ENCODE measurements at regions not wholly inside any gene's neighbourhood (a gene's known extent, or its start where the extent isn't known, plus 50 kb on each side); places are given as distances from the start of the nearest gene placed in this dataset.

DNA sequence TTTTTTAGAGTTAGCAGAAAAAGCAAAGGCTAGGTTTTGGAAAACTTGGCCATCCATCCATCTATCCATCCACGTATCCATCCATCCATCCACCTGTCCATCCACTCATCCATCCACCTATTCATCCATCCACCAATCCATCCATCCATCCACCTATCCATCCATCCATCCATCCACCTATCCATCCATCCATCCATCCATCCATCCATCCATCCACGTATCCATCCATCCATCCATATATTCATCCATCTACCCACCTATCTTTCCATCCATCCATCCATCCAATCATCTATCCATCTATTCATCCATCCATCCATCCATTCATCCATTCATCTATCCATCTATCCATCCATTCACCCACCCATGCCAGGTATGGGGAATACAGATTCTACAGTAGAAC, 81.7 kb upstream of the MPP7 start:
- no peak overlapping the region for H3K27ac ChIP-seq (ENCODE audit: extremely low read length, insufficient read depth, low read length)
- ATAC-seq (no peak), DNase-seq (ENCODE audit: low spot score) (no peak), FAIRE-seq (no peak)
- H3K36me3 ChIP-seq (replicated peaks in 1 of 2; ENCODE audit: control insufficient read depth in 1 of 2, insufficient read depth in 2 of 2, low read length in 2 of 2), result no peaks in the 10 kb centered on the region
- no peak overlapping the region for H3K4me3 ChIP-seq (replicated peaks in 1 of 3; ENCODE audit: insufficient read depth in 1 of 3, low read depth in 2 of 3, low read length in 3 of 3)
- H3K9me3 ChIP-seq (ENCODE audit: low read length), result no peaks in the 10 kb centered on the region
- no peaks in the 10 kb centered on the region for H4K20me1 ChIP-seq (ENCODE audit: insufficient read depth, low read length)
- TF ChIP-seq POLR2AphosphoS2 (IDR thresholded peaks at IDR 0.05; ENCODE audit: low read depth, low read length) (no peak), BORCS8-MEF2B (CRISPR knock-in tag; IDR thresholded peaks at IDR 0.05) (no peak), KLF15 (CRISPR knock-in tag; IDR thresholded peaks at IDR 0.05; ENCODE audit: borderline replicate concordance) (no peak), ZNF205 (CRISPR knock-in tag; IDR thresholded peaks at IDR 0.05) (no peak), ZNF446 (CRISPR knock-in tag; IDR thresholded peaks at IDR 0.05) (no peak), BCL6 (CRISPR knock-in tag; IDR thresholded peaks at IDR 0.05) (no peak), SIX4 (CRISPR knock-in tag; IDR thresholded peaks at IDR 0.05) (no peak), ZNF782 (CRISPR knock-in tag; IDR thresholded peaks at IDR 0.05; ENCODE audit: borderline replicate concordance) (no peak), WIZ (CRISPR knock-in tag; IDR thresholded peaks at IDR 0.05) (no peak), TMF1 (CRISPR knock-in tag; IDR thresholded peaks at IDR 0.05; ENCODE audit: low read depth) (no peak), ZNF432 (CRISPR knock-in tag; IDR thresholded peaks at IDR 0.05; ENCODE audit: borderline replicate concordance) (no peak), ATAD3A (CRISPR knock-in tag; IDR thresholded peaks at IDR 0.05) (no peak)
- TF ChIP-seq, protein P1, sequence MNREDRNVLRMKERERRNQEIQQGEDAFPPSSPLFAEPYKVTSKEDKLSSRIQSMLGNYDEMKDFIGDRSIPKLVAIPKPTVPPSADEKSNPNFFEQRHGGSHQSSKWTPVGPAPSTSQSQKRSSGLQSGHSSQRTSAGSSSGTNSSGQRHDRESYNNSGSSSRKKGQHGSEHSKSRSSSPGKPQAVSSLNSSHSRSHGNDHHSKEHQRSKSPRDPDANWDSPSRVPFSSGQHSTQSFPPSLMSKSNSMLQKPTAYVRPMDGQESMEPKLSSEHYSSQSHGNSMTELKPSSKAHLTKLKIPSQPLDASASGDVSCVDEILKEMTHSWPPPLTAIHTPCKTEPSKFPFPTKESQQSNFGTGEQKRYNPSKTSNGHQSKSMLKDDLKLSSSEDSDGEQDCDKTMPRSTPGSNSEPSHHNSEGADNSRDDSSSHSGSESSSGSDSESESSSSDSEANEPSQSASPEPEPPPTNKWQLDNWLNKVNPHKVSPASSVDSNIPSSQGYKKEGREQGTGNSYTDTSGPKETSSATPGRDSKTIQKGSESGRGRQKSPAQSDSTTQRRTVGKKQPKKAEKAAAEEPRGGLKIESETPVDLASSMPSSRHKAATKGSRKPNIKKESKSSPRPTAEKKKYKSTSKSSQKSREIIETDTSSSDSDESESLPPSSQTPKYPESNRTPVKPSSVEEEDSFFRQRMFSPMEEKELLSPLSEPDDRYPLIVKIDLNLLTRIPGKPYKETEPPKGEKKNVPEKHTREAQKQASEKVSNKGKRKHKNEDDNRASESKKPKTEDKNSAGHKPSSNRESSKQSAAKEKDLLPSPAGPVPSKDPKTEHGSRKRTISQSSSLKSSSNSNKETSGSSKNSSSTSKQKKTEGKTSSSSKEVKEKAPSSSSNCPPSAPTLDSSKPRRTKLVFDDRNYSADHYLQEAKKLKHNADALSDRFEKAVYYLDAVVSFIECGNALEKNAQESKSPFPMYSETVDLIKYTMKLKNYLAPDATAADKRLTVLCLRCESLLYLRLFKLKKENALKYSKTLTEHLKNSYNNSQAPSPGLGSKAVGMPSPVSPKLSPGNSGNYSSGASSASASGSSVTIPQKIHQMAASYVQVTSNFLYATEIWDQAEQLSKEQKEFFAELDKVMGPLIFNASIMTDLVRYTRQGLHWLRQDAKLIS (CRISPR knock-in tag; IDR thresholded peaks at IDR 0.05), result no peak
- TF ChIP-seq, protein P2, sequence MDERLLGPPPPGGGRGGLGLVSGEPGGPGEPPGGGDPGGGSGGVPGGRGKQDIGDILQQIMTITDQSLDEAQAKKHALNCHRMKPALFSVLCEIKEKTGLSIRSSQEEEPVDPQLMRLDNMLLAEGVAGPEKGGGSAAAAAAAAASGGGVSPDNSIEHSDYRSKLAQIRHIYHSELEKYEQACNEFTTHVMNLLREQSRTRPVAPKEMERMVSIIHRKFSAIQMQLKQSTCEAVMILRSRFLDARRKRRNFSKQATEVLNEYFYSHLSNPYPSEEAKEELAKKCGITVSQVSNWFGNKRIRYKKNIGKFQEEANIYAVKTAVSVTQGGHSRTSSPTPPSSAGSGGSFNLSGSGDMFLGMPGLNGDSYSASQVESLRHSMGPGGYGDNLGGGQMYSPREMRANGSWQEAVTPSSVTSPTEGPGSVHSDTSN (CRISPR knock-in tag; IDR thresholded peaks at IDR 0.05), result no peak
- TF ChIP-seq, protein P3, sequence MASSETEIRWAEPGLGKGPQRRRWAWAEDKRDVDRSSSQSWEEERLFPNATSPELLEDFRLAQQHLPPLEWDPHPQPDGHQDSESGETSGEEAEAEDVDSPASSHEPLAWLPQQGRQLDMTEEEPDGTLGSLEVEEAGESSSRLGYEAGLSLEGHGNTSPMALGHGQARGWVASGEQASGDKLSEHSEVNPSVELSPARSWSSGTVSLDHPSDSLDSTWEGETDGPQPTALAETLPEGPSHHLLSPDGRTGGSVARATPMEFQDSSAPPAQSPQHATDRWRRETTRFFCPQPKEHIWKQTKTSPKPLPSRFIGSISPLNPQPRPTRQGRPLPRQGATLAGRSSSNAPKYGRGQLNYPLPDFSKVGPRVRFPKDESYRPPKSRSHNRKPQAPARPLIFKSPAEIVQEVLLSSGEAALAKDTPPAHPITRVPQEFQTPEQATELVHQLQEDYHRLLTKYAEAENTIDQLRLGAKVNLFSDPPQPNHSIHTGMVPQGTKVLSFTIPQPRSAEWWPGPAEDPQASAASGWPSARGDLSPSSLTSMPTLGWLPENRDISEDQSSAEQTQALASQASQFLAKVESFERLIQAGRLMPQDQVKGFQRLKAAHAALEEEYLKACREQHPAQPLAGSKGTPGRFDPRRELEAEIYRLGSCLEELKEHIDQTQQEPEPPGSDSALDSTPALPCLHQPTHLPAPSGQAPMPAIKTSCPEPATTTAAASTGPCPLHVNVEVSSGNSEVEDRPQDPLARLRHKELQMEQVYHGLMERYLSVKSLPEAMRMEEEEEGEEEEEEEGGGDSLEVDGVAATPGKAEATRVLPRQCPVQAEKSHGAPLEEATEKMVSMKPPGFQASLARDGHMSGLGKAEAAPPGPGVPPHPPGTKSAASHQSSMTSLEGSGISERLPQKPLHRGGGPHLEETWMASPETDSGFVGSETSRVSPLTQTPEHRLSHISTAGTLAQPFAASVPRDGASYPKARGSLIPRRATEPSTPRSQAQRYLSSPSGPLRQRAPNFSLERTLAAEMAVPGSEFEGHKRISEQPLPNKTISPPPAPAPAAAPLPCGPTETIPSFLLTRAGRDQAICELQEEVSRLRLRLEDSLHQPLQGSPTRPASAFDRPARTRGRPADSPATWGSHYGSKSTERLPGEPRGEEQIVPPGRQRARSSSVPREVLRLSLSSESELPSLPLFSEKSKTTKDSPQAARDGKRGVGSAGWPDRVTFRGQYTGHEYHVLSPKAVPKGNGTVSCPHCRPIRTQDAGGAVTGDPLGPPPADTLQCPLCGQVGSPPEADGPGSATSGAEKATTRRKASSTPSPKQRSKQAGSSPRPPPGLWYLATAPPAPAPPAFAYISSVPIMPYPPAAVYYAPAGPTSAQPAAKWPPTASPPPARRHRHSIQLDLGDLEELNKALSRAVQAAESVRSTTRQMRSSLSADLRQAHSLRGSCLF (CRISPR knock-in tag; IDR thresholded peaks at IDR 0.05; ENCODE audit: borderline replicate concordance), result no peak
- CTCF ChIA-PET (ENCODE audit: low intra/inter-chr PET ratio, low total read pairs), result no interaction called here
- peaks cover 30% of the 10 kb centered on the region for H3K4me1 ChIP-seq (ENCODE audit: insufficient read depth, low read length)
- H3K79me2 ChIP-seq (ENCODE audit: insufficient read depth, low read length), result no peaks in the 10 kb centered on the region
- no TSS peak for BruUV-seq (replicated peaks)
- no peak overlapping the region for H2AFZ ChIP-seq (ENCODE audit: low read length)
- H3K9ac ChIP-seq (ENCODE audit: insufficient read depth, low read depth, low read length), result no peak overlapping the region
- H3K27me3 ChIP-seq (ENCODE audit: control insufficient read depth in 1 of 2, insufficient read depth in 2 of 2, low read length in 2 of 2), result peaks cover 1 to 4% of the 10 kb centered on the region in 2 experiments; a peak in 2 of 5 replicates
- POLR2A ChIA-PET, result no interaction called here
- WGBS (ENCODE audit: low lambda C conversion rate), result 7% methylated on average over 2 of the region's 2 CpGs
- intact Hi-C loops (cut with micrococcal nuclease; ENCODE audit: unreplicated experiment) (loop anchor here (5.0 kb wide), 2 partner anchors 207 to 827 kb away; no protein-coding TSS in a partner anchor), in situ Hi-C loops (cut with HindIII; ENCODE audit: extremely low pct_ligation_motif_present, low pct_unique_long_range_greater_than_20kb) (loop anchor here (5.0 to 25.0 kb wide), 3 partner anchors 122 to 822 kb away; partner anchors contain the start of gene MKX)
- no peak overlapping the region for H3K4me2 ChIP-seq (ENCODE audit: low read depth, low read length)

Data from HepG2 (cell line).